Fibroblast of peridontal ligament (primary cell): ENCODE measurements at regions not wholly inside any gene's neighbourhood (a gene's known extent, or its start where the extent isn't known, plus 50 kb on each side); places are given as distances from the start of the nearest gene placed in this dataset.

Source experiments
- DNase-seq: peaks from one replicate; pipeline ENCODE4 v3.0.0-alpha.2; 2010; ENCODE audit errors: extremely low read depth

DNA sequence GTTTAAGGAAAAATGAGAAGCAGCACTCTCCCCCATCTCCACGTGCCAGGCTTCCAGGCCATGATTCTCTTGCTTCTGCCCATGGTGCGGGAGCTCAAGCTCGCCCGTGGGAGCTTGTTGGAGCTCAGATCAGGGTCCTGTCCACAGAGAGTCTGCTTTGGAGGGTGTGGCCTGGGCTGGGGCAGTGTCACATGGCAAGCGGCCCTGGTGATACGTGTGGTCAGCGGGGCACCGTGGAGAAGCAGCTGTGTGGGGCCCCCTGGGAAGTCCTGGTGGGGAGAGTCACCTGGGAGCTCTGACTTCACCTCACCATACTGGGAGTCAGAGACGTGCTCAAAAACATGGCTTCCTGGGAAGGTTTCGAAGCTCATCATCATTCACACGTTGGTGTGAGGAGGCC, 275.3 kb downstream of the GADD45G start:
- DNase-seq, result no peak

DNA sequence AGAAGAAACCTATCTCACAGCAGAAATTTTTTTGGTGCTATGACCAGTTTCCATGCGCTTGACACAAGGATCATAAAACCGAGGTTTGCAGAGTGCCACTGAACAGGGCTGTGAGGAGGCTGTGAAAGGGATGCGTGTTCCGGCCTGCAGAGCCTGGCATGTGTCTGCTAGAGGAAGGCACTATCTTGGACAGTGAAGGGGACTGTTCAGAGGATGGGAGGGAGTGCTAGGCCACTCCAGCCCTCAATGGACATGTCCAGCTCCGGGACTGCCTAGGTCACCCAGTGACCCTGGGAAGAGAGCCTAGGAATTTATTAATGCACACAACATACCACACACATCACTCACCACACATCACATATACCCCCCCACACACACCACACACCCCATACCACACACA, 275.9 kb downstream of the GADD45G start:
- no peak for DNase-seq

DNA sequence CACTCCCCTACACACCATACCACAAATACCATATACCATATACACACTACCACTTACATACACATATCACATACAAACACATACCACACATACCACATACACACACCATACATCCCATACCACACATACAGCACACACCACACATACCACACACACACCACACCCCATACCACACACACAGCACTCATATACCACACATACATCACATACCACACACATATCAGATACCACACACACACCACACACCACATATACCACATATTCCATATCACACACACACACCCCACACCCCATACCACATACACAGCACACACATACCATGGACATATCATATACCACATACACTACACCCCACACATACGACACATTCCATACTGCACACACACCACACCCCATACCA, 276.6 kb downstream of the GADD45G start:
- DNase-seq, result no peak

DNA sequence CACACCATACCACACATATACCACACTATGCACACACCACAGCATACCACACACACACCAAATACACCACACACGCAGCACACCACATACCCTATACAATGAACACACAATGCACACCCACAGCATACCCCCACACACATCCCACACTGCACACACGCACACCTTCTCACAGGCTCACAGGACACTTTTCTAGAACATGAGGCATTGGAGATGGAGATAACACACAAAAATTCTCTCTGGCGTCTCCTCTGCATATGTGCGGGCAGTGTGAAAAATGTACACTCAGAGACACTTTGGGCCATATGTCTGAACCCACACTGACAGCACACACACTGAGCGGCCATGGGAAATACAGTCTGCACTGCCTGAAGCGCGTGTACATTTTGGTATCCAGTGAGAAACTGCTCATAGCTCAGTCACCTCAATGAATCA, 278.1 kb downstream of the GADD45G start:
- no peak for DNase-seq

DNA sequence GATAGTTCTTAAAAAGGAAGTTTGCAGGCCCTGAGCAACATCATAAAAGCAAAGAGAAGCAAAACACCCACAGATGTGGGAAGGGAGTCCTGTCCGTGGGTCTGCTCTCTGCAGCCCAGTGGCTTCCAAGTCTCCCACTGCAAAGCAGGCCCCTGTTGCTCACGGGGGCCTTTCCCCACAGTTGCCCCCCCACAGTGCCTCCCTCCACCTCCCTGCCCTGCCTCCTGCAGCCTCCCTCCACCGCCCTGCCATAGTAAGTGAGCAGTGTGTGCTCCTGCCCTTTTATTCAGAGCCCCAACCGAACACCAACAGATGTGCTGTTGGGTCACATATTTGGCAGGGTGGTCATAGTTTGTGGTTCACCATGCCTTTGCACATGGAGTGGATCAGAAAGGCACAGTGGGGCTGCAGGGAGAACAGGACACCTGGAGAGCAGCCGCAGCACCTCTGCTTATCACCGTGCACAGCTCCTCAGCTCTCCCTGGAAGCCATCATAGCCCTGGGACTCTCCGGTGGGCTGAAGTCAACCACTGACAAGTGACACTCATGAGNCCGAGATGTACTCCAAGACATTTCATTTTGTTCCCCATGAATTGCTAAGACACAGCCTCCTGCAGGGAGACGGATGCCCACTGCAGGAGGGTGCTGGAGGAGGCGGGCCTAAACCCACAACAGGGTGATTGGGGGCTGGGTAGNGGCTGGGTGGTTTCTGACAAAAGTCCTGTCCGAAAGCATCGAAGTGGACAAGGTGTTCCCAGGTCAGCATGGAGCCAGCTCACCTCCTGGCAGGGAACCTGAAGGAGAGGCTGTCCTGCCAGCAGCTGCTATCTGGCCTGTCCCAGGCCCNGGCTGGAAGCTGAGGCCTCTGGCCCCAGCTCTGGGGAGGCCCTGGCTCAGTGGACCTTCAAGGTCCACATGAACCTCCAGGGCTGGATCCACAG, 278.9 kb downstream of the GADD45G start:
- DNase-seq, result no peak

DNA sequence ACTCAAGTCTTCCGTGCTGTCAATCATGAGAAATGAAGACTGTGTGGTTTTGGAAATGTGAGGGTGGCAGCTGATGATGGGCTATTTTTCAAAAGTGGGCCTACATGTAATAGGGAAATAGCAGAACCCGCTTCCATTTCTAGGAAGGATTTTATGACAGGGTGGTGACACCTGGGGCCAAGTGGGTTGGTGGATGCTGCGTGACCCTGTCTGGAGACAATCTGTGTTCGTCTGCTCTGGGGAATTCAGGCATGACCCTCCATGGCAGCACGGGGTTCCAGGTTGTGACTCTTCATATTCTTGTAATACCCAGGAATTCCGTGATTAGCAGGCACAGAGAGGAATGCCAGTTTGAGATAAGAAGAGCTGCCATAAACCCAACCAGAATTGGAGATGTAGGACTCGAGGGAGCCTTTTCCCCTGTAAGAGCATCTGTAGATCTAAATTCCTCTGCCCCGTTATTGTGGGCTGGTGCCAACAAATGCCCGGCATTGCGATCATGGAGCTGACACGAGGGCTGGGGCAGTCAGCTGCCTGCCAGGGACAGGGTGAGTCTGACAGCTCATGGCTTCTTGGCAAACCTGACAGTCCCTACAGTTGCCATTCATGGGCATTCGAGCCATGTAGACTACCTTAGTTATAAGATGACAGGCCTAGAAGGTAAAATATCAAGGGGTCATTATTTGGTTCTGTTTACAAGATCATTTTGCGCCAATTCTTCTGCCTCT, 279.7 kb downstream of the GADD45G start:
- DNase-seq, result no peak

DNA sequence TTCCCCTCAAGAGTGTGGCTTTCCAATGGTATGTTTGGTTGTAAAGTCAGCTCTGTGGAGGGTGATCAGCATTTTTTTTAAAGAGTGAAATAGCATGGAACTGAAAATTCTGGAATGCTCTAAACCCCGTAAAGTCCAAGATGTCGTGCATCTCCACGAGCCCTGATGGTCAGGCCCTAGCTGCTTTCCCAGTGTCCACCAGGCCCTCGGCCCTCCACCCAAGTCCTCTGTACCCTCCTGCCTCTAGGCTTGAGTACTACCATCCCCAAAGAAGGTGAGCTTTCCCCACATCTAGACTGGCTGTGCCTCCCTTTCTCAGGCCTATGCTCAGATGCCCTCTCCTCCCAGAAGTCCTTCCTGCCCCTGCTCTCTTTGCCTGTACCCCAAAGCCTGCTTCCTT, 280.3 kb downstream of the GADD45G start:
- no peak for DNase-seq

DNA sequence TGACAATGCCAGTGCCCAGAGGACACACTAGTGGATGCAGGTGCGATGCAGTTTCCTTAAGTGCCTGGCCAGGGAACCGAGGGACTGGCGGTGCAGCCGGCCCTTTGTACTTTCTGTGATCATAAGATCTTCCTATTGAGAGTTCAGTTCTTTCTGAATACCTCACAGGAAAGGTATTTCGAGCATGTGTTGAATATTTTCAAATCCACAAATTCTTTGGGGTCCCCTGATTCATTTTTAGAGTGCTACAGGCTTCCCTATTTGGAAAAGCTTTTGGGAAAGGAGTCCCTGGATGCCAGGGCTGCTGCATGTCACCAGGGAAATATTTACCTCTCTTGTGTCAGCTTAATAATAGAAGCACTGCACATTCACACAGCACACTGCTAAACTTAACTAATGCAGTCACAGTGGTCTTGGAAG, 281.5 kb downstream of the GADD45G start:
- no peak for DNase-seq

DNA sequence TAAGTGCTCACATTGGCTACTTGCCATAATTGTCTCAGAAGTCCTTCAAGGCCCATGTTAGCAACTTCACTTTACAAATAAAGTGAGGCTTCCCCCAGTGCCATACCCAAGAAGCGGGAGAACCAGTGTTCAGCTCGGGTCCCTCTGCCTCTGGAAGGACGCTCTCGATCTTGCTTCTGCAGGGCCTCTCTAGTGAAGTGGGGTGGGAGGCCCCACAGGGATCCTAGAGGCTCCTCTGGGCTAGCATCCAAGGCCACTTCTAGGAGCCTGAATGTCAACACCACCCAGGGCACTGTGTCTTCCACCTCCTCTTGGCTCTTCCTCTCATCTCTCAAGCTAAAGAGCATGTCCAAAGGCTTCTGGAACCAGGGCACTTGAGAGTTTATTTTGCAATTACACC, 282.5 kb downstream of the GADD45G start:
- DNase-seq, result no peak

DNA sequence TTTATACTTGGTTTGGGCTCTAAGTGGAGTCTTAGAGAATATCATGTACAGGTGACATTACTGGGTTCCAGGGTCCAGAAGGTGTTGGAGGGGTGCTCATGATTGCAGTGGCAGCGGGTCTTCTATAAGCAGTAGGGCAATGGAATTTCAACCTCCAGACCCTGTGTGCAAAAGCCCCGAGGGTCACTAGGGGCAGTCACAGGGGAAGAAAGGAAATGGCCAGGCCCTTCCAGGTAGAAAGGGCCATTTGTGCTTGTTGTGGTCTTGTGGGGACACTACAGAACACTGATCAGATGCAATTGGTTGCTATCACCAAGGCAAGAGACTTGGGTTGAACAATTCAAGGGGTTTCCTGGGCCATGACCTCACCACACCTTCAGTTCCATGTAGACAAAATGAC, 283.4 kb downstream of the GADD45G start:
- DNase-seq, result no peak

DNA sequence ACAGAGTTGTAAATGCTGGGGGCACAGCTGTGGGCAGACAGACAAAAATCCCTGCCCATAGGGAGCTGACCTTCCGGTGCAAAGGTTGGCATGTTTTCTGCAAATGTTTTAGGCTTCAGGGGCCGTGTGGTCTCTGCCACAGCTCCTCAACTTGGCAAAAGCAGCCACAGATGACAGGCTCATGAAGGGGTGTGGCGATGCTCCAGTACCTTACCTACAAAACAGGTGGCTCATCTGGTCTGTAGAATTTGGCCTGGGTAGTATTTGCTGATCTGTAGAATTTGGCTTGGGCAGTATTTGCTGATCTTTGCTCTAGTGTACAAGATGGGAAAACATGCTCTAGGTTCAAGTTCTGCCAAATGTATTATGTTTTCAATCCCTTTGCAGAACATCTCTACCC, 283.9 kb downstream of the GADD45G start:
- DNase-seq, result no peak

DNA sequence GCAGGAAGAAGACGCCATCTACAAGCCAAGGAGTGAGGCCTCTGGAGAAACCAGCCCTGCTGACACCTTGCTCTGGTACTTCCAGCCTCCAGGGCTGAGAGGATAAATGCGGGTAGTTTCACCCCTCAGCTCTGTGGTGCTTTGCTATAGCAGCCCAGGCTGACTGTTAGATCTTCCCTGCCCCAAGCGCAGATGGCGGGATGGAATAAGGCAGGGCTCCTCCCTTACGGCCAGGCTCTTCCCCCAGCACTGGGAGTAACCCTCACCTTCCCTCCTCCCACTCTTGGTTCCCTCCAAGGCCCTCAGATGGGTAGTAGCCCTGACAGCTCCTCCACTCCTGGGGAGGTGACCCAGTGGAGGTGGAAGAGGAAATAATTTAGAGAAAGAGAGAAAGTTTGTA, 285.1 kb downstream of the GADD45G start:
- no peak for DNase-seq

DNA sequence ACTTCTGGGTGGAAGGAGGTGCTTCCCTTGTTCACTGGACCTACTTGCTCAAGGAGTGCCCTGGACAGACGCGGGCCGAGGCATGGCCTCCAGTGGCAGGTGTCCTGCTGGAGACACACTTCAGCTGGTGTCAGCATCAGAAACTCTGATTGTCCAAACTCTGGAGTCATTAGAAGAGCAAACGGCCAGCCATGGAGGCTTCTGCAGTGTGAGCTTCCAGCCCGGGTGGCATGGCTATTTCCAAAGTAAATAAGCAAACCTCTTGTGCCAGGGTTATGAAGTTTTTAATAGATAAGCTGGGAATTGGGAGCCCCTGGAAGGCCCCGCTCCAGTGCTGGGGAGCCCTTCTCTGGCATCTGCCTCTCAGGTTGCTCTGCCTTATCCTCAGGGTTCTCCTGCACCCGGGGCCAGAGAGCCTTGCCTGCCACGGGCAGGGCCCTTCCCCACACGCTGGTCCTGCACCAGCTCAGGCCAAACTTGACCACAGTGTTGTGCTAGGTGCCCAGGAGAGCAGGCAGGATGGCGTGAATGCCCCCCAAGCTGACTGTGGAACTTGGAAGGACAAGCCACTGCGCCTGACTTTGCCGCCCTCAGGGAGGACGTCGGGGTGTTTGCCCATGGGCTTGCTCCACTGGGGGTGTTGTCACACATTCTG, 285.6 kb downstream of the GADD45G start:
- DNase-seq, result no peak

DNA sequence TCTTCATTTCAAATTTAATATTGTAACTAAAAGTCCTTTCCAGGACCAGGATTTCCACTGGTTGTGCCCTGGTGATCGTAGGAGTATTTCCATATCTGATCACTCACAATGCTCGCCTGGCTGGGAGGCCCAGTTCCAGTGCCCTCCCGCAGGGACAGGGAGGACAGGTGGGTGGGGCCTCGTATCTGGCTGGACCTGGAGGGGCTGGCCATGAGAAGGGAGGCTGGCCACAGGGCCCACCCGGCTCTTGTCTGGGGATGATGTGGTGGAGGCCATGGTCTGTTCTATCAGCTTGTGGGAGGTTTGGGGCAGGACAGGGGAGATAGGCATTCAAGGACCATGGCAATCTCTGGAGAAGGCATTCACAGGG, 286.4 kb downstream of the GADD45G start:
- DNase-seq, result no peak

DNA sequence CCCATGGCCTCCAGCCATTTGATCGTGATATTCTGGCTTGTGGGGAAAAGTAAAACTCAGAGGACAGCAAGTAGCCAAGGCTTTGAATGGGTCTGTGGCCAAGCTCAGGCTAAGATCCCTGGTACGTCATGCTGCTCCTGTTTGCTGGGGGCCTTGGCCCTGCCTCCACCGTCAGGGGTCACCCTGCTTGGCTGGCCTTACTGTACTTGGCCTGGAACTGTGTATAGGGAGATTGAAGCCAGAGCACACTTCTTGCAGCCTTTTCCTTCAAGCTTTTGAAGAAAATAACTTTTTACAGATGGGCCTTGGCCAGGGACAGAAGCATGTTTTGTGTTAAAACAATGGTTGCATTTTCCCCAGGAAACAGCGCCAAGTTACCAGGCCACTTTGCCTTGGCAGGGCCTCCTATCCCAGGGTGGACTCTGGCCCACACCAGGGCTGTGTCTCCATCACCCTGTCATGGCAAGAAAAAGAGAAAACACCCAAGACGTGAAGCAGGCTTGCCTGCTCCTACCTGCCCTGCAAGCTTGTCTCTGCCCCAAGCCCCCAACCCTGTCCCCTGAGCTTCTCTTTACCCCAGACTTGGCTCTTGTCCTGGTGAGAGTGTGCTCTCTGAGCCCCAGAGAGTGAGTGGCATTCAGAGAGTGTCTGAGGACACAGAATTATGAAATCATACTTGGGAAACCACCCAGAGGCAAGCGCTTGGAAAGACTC, 286.9 kb downstream of the GADD45G start:
- no peak for DNase-seq

DNA sequence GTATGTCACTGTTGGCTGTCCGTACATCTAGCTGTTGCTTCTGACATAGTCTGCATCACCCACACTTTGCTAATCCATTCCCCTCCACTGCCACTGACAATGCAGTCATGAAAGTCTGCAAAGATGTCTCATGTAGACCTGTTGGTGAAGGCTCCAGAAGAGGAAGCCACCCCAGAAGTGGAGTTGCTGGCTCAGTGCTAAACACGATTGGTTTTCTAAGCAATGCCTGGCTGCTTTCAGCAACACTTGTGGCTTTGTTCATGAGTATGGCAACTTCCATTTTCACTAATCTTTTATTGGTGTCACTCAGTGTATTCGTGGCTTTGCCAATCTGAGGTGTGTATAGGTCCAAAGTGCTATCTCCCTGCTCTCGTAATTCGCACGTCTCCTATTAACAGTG, 288.1 kb downstream of the GADD45G start:
- no peak for DNase-seq

DNA sequence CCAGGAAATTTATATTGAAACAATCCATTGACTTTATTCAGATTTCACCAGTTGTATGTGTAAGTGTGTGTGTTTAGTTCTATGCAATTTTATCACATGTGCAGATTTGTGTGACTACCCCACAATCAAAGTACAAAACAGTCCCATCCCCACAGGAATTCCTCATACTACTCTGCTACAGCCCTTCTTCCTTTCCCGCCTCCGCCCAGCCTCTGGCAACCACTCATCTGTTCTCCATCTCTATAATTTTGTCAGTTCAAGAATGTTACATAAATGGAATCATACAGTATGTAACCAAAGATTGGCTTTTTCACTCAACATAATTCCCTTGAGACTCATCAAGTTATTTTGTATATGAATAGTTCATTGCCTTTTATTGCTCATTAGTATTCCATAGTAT, 289.1 kb downstream of the GADD45G start:
- DNase-seq, result no peak

DNA sequence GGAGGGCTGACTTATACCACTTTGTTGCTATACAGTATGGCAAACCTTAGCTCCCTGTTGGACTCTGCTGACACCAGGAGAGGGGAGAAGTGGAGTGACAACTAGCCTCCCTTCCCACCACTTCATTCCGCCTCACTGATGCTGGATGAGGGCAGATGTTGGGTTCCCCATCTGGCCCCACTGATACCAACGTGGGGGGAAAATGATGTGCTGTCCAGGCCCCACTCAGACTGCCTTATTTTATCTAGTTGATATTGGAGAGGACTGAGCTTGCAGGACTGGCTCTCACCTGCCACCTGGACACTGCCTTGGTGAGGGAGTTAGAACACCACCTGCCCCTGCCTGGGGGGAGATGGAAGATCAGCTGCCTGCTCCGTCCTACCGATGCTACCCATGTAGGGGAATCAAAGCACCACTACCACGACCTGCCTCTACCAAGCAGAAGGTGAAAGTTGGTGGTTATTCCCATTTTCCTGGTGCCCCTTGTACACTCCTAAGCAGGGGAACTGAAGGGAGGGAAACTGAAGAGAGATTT, 292.1 kb downstream of the GADD45G start:
- DNase-seq, result no peak

DNA sequence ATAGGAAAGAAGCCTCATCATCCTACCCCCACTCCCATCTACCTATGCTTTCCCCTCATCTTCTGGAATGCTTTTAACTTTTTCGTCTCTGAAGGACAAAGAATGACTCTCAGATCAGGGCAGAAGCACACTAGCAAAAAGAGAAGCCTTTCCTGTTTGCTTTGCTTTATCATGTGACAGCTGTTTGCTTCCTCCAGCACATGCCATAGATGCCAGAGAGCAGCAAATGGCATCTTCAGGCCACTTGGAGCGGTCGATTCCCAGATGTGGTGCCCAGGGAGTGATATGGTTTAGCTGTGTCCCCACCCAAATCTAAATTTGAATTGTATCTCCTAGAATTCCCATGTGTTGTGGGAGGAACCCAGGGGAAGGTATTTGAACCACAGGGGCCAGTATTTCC, 294.8 kb downstream of the GADD45G start:
- DNase-seq, result no peak

DNA sequence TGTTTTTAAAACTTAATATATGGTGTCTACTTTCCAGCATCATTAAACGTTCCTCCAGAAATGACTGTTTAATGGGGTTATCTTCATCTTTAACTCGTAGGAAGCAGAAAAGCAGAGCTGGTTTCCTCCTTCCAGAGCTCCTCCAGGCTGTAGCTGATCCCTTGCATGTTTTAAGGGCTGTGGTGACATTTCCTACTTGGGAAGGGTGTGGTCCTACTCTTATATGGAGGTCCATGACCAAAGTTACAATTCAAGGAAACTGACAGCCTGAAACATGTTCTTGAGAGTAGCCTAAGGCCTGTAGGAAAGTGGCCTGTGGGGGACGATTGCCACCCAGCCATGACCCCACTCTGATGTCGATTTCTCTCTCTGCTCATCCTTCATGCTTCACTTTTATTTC, 297.1 kb downstream of the GADD45G start:
- no peak for DNase-seq

DNA sequence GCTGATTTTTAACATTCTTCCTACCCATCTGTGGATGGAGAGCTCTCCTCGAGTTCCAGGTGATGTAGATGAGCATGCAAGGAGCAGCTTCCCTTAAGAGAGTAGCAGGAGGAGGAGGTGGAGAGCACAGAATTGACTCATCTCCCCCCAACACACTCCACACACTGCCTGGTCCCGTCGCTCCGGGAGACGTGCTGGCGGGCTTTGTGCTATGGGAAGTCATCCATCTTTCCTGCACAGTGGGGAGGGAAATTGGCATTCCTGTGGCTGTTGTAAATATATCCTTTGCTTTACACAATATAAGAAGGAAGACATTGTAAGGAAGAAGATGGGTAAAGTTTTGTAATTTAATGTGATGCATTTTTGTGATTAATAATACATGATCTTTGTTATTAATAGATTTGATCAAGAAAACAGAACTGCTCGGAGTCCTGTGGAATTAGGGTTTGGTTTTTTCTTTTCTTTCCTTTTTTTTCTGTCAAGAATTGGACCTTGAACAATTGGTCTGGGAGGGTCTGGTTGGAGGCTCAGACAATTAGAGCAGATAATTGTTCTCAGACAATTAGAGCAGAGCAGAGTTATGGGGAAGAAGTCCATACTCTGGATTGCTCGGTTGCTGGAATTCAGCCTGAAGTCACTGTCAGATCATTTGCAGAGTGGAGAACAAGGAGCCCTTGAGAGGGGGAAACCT, 297.8 kb downstream of the GADD45G start:
- DNase-seq, result no peak
